ENCODE measurements at regions not wholly inside any gene's neighbourhood (a gene's known extent, or its start where the extent isn't known, plus 50 kb on each side); places are given as distances from the start of the nearest gene placed in this dataset.

DNA sequence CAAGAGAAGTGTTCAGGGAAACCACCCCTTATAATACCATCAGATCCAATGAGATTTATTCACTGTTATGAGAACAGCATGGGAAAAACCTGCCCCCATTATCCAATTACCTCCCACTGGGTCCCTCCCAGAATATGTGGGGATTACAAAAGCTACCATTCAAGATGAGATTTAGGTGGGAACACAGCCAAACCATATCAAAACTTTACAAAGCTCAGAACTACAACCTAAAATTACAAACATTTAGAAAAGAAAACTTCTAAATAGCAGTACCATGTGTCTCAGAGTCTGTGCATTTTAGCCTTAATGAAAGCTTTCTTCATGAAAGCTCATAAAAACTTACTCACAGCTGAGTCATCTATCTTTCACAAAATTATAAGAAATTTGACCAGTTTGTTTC lies 1442.8 kb upstream of the PCDH7 start:
- H3K27me3 ChIP-seq (ENCODE audit: control insufficient read depth, insufficient read depth, low read length) = no peaks in the 10 kb centered on the region
- TF ChIP-seq, protein P1, sequence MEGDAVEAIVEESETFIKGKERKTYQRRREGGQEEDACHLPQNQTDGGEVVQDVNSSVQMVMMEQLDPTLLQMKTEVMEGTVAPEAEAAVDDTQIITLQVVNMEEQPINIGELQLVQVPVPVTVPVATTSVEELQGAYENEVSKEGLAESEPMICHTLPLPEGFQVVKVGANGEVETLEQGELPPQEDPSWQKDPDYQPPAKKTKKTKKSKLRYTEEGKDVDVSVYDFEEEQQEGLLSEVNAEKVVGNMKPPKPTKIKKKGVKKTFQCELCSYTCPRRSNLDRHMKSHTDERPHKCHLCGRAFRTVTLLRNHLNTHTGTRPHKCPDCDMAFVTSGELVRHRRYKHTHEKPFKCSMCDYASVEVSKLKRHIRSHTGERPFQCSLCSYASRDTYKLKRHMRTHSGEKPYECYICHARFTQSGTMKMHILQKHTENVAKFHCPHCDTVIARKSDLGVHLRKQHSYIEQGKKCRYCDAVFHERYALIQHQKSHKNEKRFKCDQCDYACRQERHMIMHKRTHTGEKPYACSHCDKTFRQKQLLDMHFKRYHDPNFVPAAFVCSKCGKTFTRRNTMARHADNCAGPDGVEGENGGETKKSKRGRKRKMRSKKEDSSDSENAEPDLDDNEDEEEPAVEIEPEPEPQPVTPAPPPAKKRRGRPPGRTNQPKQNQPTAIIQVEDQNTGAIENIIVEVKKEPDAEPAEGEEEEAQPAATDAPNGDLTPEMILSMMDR (IDR thresholded peaks at IDR 0.05; ENCODE audit: insufficient read depth, low read length, poor library complexity, severe bottlenecking) = no peak
- no peak for DNase-seq (ENCODE audit: low read depth)
- no peak overlapping the region for H3K4me3 ChIP-seq (ENCODE audit: low read depth, low read length)
- H3K36me3 ChIP-seq (ENCODE audit: control insufficient read depth, insufficient read depth, low read length) = no peaks in the 10 kb centered on the region

GRCh38 chr4:29278585-29278984 lies 1441.6 kb upstream of the PCDH7 start:
- no peak overlapping the region for H3K4me3 ChIP-seq (ENCODE audit: low read depth, low read length)
- H3K36me3 ChIP-seq (ENCODE audit: control insufficient read depth, insufficient read depth, low read length) = no peaks in the 10 kb centered on the region
- no peak for DNase-seq (ENCODE audit: low read depth)
- TF ChIP-seq, protein P1 (IDR thresholded peaks at IDR 0.05; ENCODE audit: insufficient read depth, low read length, poor library complexity, severe bottlenecking) = no peak
- H3K27me3 ChIP-seq (ENCODE audit: control insufficient read depth, insufficient read depth, low read length) = no peaks in the 10 kb centered on the region

GRCh38 chr4:29289118-29289517 lies 1431.1 kb upstream of the PCDH7 start:
- DNase-seq (ENCODE audit: low read depth) = no peak
- Histone ChIP-seq H3K36me3 (ENCODE audit: control insufficient read depth, insufficient read depth, low read length) (no peaks in the 10 kb centered on the region), H3K27me3 (ENCODE audit: control insufficient read depth, insufficient read depth, low read length) (no peaks in the 10 kb centered on the region), H3K4me3 (ENCODE audit: low read depth, low read length) (no peak overlapping the region)
- TF ChIP-seq, protein P1 (IDR thresholded peaks at IDR 0.05; ENCODE audit: insufficient read depth, low read length, poor library complexity, severe bottlenecking) = no peak

DNA sequence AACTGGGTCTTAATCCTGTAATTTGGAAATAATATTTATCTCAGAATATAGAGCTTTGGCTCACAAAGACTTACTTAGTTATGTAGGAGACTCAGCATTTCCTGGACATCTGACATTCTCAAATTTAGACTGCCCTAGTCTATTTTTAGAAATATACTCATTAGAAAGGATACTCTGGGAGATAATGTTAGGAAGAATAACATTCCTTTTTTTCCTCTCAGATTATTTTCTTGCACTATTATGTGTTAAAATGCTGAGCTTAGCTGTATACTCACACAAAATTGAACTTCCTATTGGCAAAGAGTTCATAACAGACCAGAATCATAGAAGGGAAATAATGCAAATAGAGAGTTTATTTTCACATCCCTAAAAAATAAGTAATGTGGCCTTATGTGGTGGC lies 1424.9 kb upstream of the PCDH7 start:
- Histone ChIP-seq H3K27me3 (ENCODE audit: control insufficient read depth, insufficient read depth, low read length) (no peaks in the 10 kb centered on the region), H3K36me3 (ENCODE audit: control insufficient read depth, insufficient read depth, low read length) (no peaks in the 10 kb centered on the region), H3K4me3 (ENCODE audit: low read depth, low read length) (no peak overlapping the region)
- no peak for DNase-seq (ENCODE audit: low read depth)
- TF ChIP-seq, protein P1 (IDR thresholded peaks at IDR 0.05; ENCODE audit: insufficient read depth, low read length, poor library complexity, severe bottlenecking) = no peak

GRCh38 chr4:29304595-29304994 lies 1415.6 kb upstream of the PCDH7 start:
- no peak for DNase-seq (ENCODE audit: low read depth)
- TF ChIP-seq, protein P1 (IDR thresholded peaks at IDR 0.05; ENCODE audit: insufficient read depth, low read length, poor library complexity, severe bottlenecking) = no peak
- no peaks in the 10 kb centered on the region for H3K27me3 ChIP-seq (ENCODE audit: control insufficient read depth, insufficient read depth, low read length)

GRCh38 chr4:29307256-29307655 lies 1412.9 kb upstream of the PCDH7 start:
- H3K36me3 ChIP-seq (ENCODE audit: control insufficient read depth, insufficient read depth, low read length) = no peaks in the 10 kb centered on the region
- no peak overlapping the region for H3K4me3 ChIP-seq (ENCODE audit: low read depth, low read length)
- no peaks in the 10 kb centered on the region for H3K27me3 ChIP-seq (ENCODE audit: control insufficient read depth, insufficient read depth, low read length)
- TF ChIP-seq, protein P1 (IDR thresholded peaks at IDR 0.05; ENCODE audit: insufficient read depth, low read length, poor library complexity, severe bottlenecking) = no peak
- no peak for DNase-seq (ENCODE audit: low read depth)

More at GRCh38 chr4:29304595-29304994, 1415.6 kb upstream of the PCDH7 start:
- Histone ChIP-seq H3K4me3 (ENCODE audit: low read depth, low read length) (no peak overlapping the region), H3K36me3 (ENCODE audit: control insufficient read depth, insufficient read depth, low read length) (no peaks in the 10 kb centered on the region)
